ENCODE measurements at regions not wholly inside any gene's neighbourhood (a gene's known extent, or its start where the extent isn't known, plus 50 kb on each side); places are given as distances from the start of the nearest gene placed in this dataset.
"Not testable (repeated sequence)": the region's sequence is repeated elsewhere in the genome, so short reads cannot be mapped to it uniquely, and the experiment has no call there.

DNA sequence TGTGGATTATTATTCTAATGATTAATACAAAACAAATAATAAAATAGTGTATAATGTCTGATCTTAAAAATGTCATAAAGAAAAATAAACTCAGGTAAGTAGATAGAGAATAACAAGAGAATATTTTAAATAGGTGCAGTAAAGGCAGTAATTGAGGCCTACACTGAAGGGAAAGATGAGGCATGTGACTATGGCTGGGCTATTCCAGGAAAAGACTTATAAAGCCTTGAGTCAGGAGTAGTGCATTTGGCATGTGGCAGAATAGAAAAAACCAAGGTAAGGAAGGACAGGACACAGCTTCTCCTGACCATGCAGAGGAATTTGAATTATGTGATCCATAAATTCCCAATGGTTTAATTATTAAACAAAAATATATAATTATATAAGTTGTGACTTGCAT, 215.6 kb upstream of the C1QTNF3 start:
- not testable (repeated sequence) for DNase-seq (ENCODE audit: low spot score)

DNA sequence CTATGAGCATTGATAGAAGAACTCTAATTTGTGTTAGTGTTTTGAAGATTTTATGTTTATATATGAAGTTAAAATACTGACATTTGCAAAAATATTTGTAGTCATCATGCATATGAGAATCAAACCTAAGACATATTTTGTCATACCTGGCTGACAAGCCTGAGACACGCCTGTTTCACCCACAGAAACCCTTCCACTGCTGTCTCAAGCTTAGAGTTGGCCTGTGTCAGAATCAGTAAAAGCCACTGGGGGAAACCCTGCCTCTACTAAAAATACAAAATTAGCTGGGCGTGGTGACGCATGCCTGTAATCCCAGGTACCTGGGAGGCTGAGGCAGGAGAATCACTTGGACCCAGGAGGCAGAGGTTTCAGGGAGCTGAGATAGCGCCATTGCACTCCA, 218.0 kb upstream of the C1QTNF3 start:
- DNase-seq (ENCODE audit: low spot score): not testable (repeated sequence)

DNA sequence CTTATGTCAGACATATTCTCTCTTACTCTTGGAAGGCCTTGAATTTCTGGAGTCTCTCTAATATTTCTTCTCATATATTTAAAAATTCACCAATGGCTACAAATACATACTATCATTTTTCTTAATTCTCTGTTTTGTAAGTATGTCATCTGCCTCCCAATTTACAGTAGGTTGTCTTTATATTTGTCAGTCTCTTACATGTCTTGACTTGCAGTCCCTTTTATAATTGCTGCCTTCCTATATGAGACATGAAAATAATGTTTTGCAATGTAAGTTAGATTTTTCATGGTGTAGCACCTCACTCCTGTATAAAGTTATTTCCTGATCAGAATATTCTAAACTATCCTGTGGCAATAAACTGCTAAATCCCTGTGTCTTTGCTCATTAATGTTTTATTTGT, 223.1 kb upstream of the C1QTNF3 start:
- DNase-seq (ENCODE audit: low spot score): not testable (repeated sequence)

DNA sequence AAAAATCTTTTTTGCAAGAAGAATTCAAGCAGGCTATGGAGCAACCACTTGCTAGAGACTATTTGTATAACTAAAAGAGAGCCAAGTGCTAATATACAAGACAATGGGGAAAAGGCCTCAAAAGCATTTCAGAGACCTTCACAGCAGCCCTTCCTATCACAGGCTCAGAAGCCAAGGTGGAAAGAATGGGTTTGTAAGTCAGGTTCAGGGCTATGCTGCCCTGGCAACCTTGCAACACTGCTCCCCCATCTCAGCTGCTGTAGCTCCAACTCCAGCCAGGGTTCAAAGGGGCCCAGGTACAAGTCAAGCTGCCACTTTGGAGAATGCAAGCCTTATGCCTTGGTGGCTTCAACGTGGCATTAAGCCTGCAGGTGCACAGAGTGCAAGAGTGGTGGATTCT, 253.7 kb upstream of the C1QTNF3 start:
- DNase-seq (ENCODE audit: low spot score): not testable (repeated sequence)

DNA sequence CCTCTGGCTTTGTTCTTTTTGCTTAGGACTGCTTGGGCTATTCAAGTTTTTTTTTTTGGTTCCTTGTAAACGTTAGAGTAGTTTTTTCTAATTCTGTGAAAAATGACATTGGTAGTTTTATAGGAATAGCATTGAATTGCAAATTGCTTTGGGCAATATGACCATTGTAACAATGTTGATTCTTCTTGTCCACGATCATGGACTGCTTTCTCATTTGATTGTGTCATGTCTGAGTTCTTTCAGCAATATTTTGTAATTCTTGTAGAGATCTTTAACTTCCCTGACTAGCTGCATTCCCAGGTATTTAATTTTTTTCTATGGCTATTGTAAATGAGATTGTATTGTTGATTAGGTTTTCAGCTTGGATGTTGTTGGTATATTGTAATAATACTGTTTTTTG, 286.2 kb upstream of the C1QTNF3 start:
- DNase-seq (ENCODE audit: low spot score): not testable (repeated sequence)

DNA sequence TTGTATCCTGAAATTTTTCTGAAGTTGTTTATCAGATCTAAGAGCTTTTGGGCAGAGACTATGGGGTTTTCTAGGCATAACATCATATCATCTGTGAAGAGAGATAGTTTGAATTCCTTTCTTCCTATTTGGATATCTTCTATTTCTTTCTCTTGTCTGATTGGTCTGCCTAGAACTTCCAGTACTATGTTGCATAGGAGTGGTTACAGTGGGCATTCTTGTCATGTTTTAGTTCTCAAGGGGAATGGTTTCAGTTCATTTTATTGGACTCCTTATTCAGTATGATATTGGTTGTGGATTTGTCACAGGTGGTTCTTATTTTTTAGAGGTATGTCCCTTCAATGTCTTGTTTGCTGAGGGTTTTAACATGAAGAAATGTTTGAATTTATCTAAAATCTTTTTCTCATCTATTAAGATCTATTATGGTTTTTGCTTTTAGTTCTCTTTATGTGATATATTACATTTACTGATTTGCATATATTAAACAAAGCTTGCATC, 286.6 kb upstream of the C1QTNF3 start:
- DNase-seq (ENCODE audit: low spot score): not testable (repeated sequence)

DNA sequence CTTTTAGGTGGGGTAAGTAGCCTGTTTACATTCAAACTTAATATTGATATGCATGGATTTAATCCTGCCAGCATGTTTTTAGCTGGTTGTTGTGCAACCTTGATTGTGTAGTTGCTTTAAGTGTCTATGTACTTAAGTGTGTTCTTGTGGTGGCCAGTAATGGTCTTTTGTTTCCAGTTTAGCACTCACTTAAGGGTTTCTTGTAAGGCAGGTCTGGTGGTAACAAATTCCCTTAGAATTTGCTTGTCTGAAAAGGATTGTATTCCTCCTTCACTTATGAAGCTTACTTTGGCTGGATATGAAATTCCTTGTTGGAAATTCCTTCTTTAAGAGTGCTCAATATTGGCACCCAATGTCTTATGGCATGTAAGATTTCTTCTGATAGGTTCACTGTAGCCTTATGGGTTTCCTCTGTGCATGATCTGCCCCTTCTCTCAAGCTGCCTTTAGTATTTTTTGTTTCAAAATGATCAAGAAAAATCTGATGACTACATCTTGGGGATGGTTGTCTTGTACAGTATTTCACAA, 289.0 kb upstream of the C1QTNF3 start:
- not testable (repeated sequence) for DNase-seq (ENCODE audit: low spot score)

DNA sequence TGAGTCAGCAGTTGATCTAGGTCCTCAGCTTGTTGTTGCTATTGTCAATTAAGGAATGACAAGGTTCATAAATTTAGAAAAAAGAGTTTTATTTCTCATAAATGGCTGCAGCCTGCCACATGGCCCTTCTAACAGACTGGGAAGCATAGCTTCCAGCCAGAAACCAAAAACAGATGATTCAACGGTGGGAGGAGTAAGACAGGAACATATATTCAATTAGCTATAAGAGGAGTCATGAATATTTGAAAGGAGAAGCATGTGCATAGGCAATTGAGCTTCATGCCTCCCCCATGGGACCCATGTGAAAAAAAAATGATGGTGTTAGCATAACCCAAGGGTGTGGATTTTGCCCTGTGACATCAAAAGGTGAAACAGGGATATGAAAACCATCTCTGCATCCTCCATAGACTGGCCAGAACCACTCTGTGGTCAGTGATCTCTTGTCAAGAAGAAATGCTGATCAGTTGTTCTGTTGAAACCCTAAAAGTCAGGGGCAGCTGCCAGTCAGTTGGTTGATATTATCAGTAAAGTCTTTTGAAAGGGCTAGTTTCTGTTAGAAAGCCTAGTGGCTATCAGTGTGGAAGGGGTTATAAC, 296.5 kb upstream of the C1QTNF3 start:
- DNase-seq (ENCODE audit: low spot score): not testable (repeated sequence)

DNA sequence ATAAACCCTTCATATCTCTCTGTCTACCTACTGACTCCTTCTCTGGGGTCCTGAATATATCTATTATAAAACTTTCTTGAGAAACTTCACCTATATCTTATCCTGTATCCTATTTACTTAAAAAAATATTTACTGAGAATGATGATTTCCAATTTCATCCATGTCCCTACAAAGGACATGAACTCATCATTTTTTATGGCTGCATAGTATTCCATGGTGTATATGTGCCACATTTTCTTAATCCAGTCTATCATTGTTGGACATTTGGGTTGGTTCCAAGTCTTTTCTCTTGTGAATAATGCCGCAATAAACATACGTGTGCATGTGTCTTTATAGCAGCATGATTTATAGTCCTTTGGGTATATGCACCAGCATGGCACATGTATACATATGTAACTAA, 301.7 kb upstream of the RAI14 start:
- DNase-seq (ENCODE audit: low spot score): not testable (repeated sequence)

DNA sequence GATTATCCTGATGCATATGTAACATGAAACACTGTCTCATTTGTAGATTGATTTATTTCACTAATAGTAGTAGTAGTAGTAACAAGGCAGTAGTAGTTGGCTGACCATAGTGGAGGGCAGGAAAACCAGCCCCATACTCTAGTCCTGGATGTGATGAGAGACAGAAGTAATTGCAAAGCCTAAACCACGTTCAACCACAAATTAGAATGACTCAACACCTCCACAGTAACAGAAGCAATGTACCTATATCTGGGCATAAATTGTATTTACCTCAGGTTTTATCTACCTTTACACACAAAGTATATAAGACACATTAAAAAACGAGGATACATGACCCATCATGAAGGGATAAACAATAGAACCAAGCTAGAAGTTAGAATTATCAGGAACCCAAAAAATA, 284.7 kb upstream of the RAI14 start:
- not testable (repeated sequence) for DNase-seq (ENCODE audit: low spot score)

DNA sequence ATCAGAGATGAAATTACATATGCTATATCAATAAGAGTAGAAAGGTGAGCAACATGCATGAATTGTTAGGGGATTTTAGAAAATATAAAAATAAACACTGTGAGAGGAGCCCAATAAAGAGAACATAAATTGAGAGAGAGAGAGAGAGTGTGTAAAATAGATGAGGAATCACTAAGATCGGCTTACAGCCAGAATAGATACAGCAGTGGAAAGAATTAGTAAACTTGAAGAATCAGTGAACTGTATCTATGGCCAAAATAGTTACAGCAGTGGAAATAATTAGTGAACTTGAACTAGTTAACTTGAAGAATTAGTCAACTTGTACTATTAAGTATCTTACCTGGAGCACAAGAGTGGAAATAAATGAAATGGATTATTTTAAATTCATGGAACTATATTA, 284.3 kb upstream of the RAI14 start:
- not testable (repeated sequence) for DNase-seq (ENCODE audit: low spot score)

DNA sequence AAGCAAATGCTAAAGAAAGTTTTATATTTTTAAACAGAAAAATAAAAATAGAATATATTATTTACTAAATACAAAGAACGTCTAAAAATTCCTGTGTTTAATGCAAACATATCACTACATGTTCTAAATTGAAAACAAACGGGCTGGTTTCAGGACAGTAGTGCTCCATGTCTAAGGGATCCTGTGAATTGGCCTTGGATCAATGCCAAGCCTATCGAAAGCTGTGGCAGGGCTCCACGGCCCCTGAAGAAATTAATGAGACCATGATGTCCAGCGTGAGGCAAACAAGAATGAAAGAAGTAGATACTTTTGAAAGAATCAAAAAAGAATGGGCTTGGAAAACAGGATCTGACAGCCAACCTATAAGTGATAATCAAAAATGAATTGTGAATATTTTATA, 283.4 kb upstream of the RAI14 start:
- not testable (repeated sequence) for DNase-seq (ENCODE audit: low spot score)

DNA sequence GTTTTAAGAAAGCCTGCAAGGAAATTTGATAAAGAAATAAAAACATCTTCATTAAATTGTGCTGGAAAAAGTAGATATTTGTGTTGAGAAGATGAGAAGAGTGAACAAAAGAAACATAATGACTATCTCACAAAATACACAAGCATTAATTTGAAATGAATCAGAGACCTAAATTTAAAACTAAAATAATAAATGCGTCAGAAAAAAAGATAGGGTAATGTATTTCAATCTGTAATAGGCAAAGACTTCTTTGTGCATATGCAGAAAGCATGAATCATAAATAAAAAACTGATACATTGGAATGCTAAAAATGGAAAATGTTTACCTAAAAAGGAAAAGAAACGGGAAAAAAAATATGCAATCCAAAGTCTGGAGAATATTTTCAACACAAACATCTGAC, 278.5 kb upstream of the RAI14 start:
- DNase-seq (ENCODE audit: low spot score): not testable (repeated sequence)

DNA sequence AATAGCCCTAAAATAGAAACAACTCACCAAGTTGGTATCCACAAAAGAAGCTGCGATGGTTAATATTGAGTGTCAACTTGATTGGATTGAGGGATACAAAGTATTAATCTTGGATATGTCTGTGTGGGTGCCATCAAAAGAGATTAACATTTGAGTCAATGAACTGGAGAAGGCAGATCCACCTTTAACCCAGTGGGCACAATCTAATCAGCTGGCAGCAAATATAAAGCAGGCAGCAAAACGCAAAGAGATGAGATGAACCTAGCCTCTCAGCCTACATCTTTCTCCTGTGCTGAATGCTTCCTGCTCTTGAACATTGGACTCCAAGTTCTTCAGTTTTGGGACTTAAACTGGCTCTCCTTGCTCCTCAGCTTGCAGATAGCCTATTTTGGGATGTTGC, 277.6 kb upstream of the RAI14 start:
- DNase-seq (ENCODE audit: low spot score): not testable (repeated sequence)

DNA sequence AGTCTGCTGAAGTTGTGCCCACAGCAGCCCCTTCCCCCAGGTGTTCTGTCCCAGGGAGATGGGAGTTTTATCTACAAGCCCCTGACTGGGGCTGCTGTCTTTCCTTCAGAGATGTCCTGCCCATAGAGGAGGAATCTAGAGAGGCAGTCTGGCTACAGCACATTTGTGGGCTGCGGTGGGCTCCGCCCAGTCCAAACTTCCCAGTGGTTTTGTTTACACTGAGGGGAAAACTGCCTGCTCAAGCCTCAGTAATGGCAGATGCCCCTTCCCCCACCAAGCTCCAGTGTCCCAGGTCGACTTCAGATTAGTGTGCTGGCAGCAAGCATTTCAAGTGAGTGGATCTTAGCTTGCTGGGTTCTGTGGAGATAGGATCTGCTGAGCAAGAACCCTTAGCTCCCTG, 267.4 kb upstream of the RAI14 start:
- DNase-seq (ENCODE audit: low spot score): not testable (repeated sequence)

DNA sequence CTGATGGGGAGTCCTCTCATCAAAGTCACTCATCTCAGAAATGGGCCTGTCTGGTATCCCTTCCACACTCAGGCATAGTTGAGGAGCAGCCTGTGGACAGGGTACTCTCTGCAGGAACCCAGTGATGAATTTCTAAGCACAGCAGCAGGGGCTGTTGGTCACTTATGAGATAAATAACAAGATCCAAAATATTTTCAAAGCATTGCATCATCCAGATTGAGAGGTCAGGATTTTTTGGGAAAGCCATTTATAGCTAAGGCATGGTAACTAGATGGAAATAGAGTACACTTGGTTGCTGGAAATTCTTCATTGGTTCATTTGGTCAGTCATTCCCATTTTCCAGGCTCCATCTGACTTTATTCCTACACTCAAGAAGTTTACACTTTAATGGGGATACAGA, 246.8 kb upstream of the RAI14 start:
- no peak for DNase-seq (ENCODE audit: low spot score)
- TF ChIP-seq, protein P1, sequence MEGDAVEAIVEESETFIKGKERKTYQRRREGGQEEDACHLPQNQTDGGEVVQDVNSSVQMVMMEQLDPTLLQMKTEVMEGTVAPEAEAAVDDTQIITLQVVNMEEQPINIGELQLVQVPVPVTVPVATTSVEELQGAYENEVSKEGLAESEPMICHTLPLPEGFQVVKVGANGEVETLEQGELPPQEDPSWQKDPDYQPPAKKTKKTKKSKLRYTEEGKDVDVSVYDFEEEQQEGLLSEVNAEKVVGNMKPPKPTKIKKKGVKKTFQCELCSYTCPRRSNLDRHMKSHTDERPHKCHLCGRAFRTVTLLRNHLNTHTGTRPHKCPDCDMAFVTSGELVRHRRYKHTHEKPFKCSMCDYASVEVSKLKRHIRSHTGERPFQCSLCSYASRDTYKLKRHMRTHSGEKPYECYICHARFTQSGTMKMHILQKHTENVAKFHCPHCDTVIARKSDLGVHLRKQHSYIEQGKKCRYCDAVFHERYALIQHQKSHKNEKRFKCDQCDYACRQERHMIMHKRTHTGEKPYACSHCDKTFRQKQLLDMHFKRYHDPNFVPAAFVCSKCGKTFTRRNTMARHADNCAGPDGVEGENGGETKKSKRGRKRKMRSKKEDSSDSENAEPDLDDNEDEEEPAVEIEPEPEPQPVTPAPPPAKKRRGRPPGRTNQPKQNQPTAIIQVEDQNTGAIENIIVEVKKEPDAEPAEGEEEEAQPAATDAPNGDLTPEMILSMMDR (IDR thresholded peaks at IDR 0.05; ENCODE audit: extremely low read depth, missing control alignments): no peak

All from GM20000 (cell line).